Spleen (tissue), 7 donors: ENCODE measurements at regions not wholly inside any gene's neighbourhood (a gene's known extent, or its start where the extent isn't known, plus 50 kb on each side); places are given as distances from the start of the nearest gene placed in this dataset.

Source experiments
- POLR2A ChIP-seq, 3 donors: fragments of 450-650 bp; IDR thresholded peaks; one replicate each; pipeline ENCODE4 v1.5.1; 2017; ENCODE audit warnings: antibody characterized with exemption in 3 of 3, mild to moderate bottlenecking in 1 of 3
- TF ChIP-seq, protein P1 (sequence below), 11 experiments: fragments of 200-600 bp in 7 of 11; fragments of 450-650 bp in 4 of 11; sonication (generic) in 4 of 11; IDR thresholded peaks in 8 of 11; conservative IDR thresholded peaks in 3 of 11; 1 replicate in 7 of 11; 2 replicates in 4 of 11; pipeline versions ENCODE4 v1.4.0 to v1.8.0; 2016 to 2021; ENCODE audit warnings: antibody characterized with exemption in 11 of 11, inconsistent platforms in 4 of 11, mild to moderate bottlenecking in 1 of 11
- donor health status: DM: no; HTN: no; CAD: no; lungs with moderate emphysema.
- donor health status: DM: no; HTN: no; CAD: no.
- donor health status: DM: no; HTN: no; CAD: no.

DNA sequence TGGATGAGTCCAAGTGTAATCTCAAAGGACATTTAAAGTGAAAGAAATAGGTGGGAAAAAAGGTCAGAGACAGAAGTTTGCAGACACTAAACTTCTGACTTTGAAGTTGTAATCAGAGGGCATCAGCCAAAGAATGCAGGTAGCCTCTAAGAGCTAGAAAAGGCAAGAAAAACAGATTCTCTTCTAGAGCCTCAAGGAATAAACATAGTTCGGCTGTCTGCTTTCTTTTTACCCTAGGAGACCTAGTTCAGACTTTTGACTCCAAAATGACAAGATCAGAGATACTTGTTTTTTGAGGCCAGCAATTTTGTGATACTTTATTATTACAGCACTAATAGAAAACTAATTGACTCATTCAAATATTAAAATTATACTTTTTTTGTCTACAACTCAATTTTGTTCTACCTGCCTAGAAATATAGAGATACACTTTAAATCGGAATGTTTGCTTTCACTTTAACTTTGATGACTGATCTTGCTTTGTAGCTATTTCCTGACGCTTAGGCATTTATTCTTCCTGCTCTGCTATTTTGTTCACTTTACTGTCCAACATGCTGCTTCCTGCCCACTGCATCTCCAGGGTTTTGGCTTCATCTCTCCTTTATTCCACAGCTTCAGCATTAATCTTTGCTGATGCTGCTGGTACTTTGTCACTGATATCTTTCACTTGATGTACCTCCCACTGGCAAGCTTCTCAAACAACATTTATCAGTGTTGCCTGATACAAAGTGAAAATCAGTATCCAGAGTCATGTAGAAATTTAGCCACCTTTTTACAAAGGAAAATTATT, 272.5 kb downstream of the DSEL start:
- TF ChIP-seq POLR2A (IDR thresholded peaks at IDR 0.05), result no peak
- TF ChIP-seq, protein P1, sequence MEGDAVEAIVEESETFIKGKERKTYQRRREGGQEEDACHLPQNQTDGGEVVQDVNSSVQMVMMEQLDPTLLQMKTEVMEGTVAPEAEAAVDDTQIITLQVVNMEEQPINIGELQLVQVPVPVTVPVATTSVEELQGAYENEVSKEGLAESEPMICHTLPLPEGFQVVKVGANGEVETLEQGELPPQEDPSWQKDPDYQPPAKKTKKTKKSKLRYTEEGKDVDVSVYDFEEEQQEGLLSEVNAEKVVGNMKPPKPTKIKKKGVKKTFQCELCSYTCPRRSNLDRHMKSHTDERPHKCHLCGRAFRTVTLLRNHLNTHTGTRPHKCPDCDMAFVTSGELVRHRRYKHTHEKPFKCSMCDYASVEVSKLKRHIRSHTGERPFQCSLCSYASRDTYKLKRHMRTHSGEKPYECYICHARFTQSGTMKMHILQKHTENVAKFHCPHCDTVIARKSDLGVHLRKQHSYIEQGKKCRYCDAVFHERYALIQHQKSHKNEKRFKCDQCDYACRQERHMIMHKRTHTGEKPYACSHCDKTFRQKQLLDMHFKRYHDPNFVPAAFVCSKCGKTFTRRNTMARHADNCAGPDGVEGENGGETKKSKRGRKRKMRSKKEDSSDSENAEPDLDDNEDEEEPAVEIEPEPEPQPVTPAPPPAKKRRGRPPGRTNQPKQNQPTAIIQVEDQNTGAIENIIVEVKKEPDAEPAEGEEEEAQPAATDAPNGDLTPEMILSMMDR (IDR thresholded peaks at IDR 0.05 in 8 of 11, conservative IDR thresholded peaks at IDR 0.05 in 3 of 11), result no peak
